ENCODE measurements at regions not wholly inside any gene's neighbourhood (a gene's known extent, or its start where the extent isn't known, plus 50 kb on each side); places are given as distances from the start of the nearest gene placed in this dataset.

GRCh38 chr5:61735531-61735930, 403.5 kb downstream of the ZSWIM6 start:
- Histone ChIP-seq H3K4me1 (ENCODE audit: control insufficient read depth in 2 of 2, insufficient read depth in 1 of 2, low read depth in 1 of 2, low read length in 2 of 2) (peaks cover 14 to 67% of the 10 kb centered on the region in 2 donors), H4K91ac (ENCODE audit: low read depth, low read length, poor library complexity) (no peak overlapping the region), H3K4ac (ENCODE audit: low read length) (no peak overlapping the region), H3K9me3 (replicated peaks in 1 of 2; ENCODE audit: control insufficient read depth in 2 of 2, insufficient read depth in 1 of 2, low read depth in 1 of 2, low read length in 2 of 2) (no peaks in the 10 kb centered on the region), H2BK12ac (ENCODE audit: low read length) (no peak overlapping the region), H3K4me2 (ENCODE audit: insufficient read depth, low read length, poor library complexity, severe bottlenecking) (no peak overlapping the region), H3K4me3 (ENCODE audit: low read length in 2 of 2) (no peak overlapping the region), H3K36me3 (replicated peaks in 1 of 2; ENCODE audit: control insufficient read depth in 2 of 2, insufficient read depth in 2 of 2, low read length in 2 of 2) (no peaks in the 10 kb centered on the region), H3K14ac (ENCODE audit: low read length) (no peak overlapping the region), H2AK5ac (ENCODE audit: low read depth, low read length) (no peak overlapping the region), H3K18ac (ENCODE audit: low read length) (no peak overlapping the region), H2BK15ac (ENCODE audit: low read length) (no peak overlapping the region), H2BK120ac (ENCODE audit: low read depth, low read length) (no peak overlapping the region), H3K9ac (ENCODE audit: low read depth, low read length, poor library complexity) (no peak overlapping the region), H4K8ac (ENCODE audit: low read depth, low read length) (no peak overlapping the region), H2BK5ac (ENCODE audit: low read length) (no peak overlapping the region), H3K23ac (ENCODE audit: low read depth, low read length, poor library complexity) (no peak overlapping the region), H3K27ac (replicated peaks; ENCODE audit: low read length) (no peak overlapping the region), H2AFZ (ENCODE audit: low read length) (no peak overlapping the region), H3K79me1 (ENCODE audit: low read depth, low read length) (no peaks in the 10 kb centered on the region), H3K27me3 (ENCODE audit: control insufficient read depth in 3 of 3, insufficient read depth in 3 of 3, low read depth in 1 of 3, low read length in 3 of 3) (peaks cover 0 to 4% (median 0%) of the 10 kb centered on the region in 3 experiments)
- DNase-seq (ENCODE audit: low spot score) = no peak
- no CpG with 5 or more reads among the region's 2 CpGs for WGBS, 2 donors (ENCODE audit: extremely low coverage in 2 of 2, insufficient read length in 2 of 2, insufficient replicate concordance in 1 of 2)

DNA sequence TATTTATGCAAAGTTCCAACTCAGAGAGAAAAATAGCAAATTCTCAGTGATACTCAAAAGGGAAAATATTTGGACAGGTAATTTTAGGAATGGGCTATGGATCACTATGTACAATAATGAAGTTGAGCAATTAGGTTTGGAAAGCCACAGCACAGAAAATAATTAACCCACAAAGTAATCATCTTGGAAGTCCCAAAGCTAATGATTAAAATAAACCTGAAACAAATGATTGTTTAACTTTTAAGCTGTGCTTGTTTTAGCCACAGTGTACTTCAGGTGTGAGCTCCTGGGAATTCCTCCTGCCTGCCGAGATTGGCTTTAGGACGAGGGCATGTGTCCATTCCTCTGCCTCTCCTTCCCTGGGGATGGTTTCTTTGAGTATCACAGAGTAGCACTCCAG, 403.9 kb downstream of the ZSWIM6 start:
- no peak overlapping the region for H2BK120ac ChIP-seq (ENCODE audit: low read depth, low read length)
- no peak overlapping the region for H2BK15ac ChIP-seq (ENCODE audit: low read length)
- H4K8ac ChIP-seq (ENCODE audit: low read depth, low read length) = no peak overlapping the region
- peaks cover 0 to 2% of the 10 kb centered on the region in 2 donors for H3K9me3 ChIP-seq (replicated peaks in 1 of 2; ENCODE audit: control insufficient read depth in 2 of 2, insufficient read depth in 1 of 2, low read depth in 1 of 2, low read length in 2 of 2)
- H2AK5ac ChIP-seq (ENCODE audit: low read depth, low read length) = no peak overlapping the region
- no peak overlapping the region for H3K14ac ChIP-seq (ENCODE audit: low read length)
- H3K18ac ChIP-seq (ENCODE audit: low read length) = peak overlapping the region; percentile 29
- no peak overlapping the region for H3K9ac ChIP-seq (ENCODE audit: low read depth, low read length, poor library complexity)
- no peak overlapping the region for H4K91ac ChIP-seq (ENCODE audit: low read depth, low read length, poor library complexity)
- peaks cover 14 to 62% of the 10 kb centered on the region in 2 donors for H3K4me1 ChIP-seq (ENCODE audit: control insufficient read depth in 2 of 2, insufficient read depth in 1 of 2, low read depth in 1 of 2, low read length in 2 of 2)
- H3K27me3 ChIP-seq (ENCODE audit: control insufficient read depth in 3 of 3, insufficient read depth in 3 of 3, low read depth in 1 of 3, low read length in 3 of 3) = peaks cover 0 to 4% (median 0%) of the 10 kb centered on the region in 3 experiments
- no peak overlapping the region for H2BK5ac ChIP-seq (ENCODE audit: low read length)
- DNase-seq (ENCODE audit: low spot score) = no peak
- no peaks in the 10 kb centered on the region for H3K79me1 ChIP-seq (ENCODE audit: low read depth, low read length)
- no peak overlapping the region for H3K23ac ChIP-seq (ENCODE audit: low read depth, low read length, poor library complexity)
- whole genome bisulfite sequencing, 2 donors (ENCODE audit: extremely low coverage in 2 of 2, insufficient read length in 2 of 2, insufficient replicate concordance in 1 of 2) = no CpG with 5 or more reads among the region's 2 CpGs
- no peak overlapping the region for H3K27ac ChIP-seq (replicated peaks; ENCODE audit: low read length)
- no peak overlapping the region for H3K4me2 ChIP-seq (ENCODE audit: insufficient read depth, low read length, poor library complexity, severe bottlenecking)
- H2BK12ac ChIP-seq (ENCODE audit: low read length) = no peak overlapping the region
- no peak overlapping the region for H3K4ac ChIP-seq (ENCODE audit: low read length)
- peak overlapping the region; percentile 62 for H2AFZ ChIP-seq (ENCODE audit: low read length)
- H3K36me3 ChIP-seq (replicated peaks in 1 of 2; ENCODE audit: control insufficient read depth in 2 of 2, insufficient read depth in 2 of 2, low read length in 2 of 2) = no peaks in the 10 kb centered on the region
- no peak overlapping the region for H3K4me3 ChIP-seq (ENCODE audit: low read length in 2 of 2)

- DNase-seq (ENCODE audit: low spot score) = no peak
- no CpG with 5 or more reads among the region's 15 CpGs for WGBS, 2 donors (ENCODE audit: extremely low coverage in 2 of 2, insufficient read length in 2 of 2, insufficient replicate concordance in 1 of 2)
- H3K4me3 ChIP-seq (ENCODE audit: low read length in 2 of 2) = no peak overlapping the region
These were observed 405.4 kb downstream of the ZSWIM6 start for GRCh38 chr5:61737301-61737963.

DNA sequence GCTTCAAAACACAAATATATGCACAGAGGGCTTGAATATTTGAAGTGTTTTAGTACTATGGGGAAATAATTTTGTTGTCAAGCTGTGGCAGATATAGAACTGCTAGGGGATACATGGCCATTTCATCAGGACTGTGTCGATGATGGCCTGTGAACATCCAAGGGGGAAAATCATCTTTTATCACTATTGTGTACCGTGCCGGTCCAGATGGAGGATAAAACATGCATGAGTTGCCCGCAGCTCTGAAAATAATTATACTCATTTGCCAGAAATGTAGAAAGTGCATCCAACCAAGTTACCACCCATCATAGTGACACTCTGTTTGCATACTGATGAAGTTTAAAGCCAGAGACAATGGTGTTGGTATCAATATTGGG, 405.9 kb downstream of the ZSWIM6 start:
- Histone ChIP-seq H4K8ac (ENCODE audit: low read depth, low read length) (no peak overlapping the region), H2AK5ac (ENCODE audit: low read depth, low read length) (no peak overlapping the region), H3K9ac (ENCODE audit: low read depth, low read length, poor library complexity) (no peak overlapping the region), H2BK12ac (ENCODE audit: low read length) (no peak overlapping the region), H2BK120ac (ENCODE audit: low read depth, low read length) (no peak overlapping the region), H3K18ac (ENCODE audit: low read length) (no peak overlapping the region), H3K4me1 (ENCODE audit: control insufficient read depth in 2 of 2, insufficient read depth in 1 of 2, low read depth in 1 of 2, low read length in 2 of 2) (peaks cover 10 to 53% of the 10 kb centered on the region in 2 donors), H3K9me3 (replicated peaks in 1 of 2; ENCODE audit: control insufficient read depth in 2 of 2, insufficient read depth in 1 of 2, low read depth in 1 of 2, low read length in 2 of 2) (peaks cover 0 to 11% of the 10 kb centered on the region in 2 donors), H2BK15ac (ENCODE audit: low read length) (no peak overlapping the region), H3K36me3 (replicated peaks in 1 of 2; ENCODE audit: control insufficient read depth in 2 of 2, insufficient read depth in 2 of 2, low read length in 2 of 2) (no peaks in the 10 kb centered on the region), H3K79me1 (ENCODE audit: low read depth, low read length) (no peaks in the 10 kb centered on the region), H3K23ac (ENCODE audit: low read depth, low read length, poor library complexity) (no peak overlapping the region), H3K4ac (ENCODE audit: low read length) (no peak overlapping the region), H4K91ac (ENCODE audit: low read depth, low read length, poor library complexity) (no peak overlapping the region), H3K27me3 (ENCODE audit: control insufficient read depth in 3 of 3, insufficient read depth in 3 of 3, low read depth in 1 of 3, low read length in 3 of 3) (peaks cover 0 to 2% (median 0%) of the 10 kb centered on the region in 3 experiments), H3K27ac (replicated peaks; ENCODE audit: low read length) (no peak overlapping the region), H2BK5ac (ENCODE audit: low read length) (no peak overlapping the region), H2AFZ (ENCODE audit: low read length) (no peak overlapping the region), H3K14ac (ENCODE audit: low read length) (no peak overlapping the region), H3K4me3 (ENCODE audit: low read length in 2 of 2) (no peak overlapping the region), H3K4me2 (ENCODE audit: insufficient read depth, low read length, poor library complexity, severe bottlenecking) (no peak overlapping the region)
- WGBS, 2 donors (ENCODE audit: extremely low coverage in 2 of 2, insufficient read length in 2 of 2, insufficient replicate concordance in 1 of 2) = no CpG with 5 or more reads among the region's 4 CpGs
- DNase-seq (ENCODE audit: low spot score) = no peak

More at GRCh38 chr5:61737301-61737963, 405.4 kb downstream of the ZSWIM6 start:
- H2BK15ac ChIP-seq (ENCODE audit: low read length) = no peak overlapping the region
- no peaks in the 10 kb centered on the region for H3K79me1 ChIP-seq (ENCODE audit: low read depth, low read length)
- peaks cover 0 to 9% of the 10 kb centered on the region in 2 donors for H3K9me3 ChIP-seq (replicated peaks in 1 of 2; ENCODE audit: control insufficient read depth in 2 of 2, insufficient read depth in 1 of 2, low read depth in 1 of 2, low read length in 2 of 2)
- no peak overlapping the region for H3K14ac ChIP-seq (ENCODE audit: low read length)
- H2BK120ac ChIP-seq (ENCODE audit: low read depth, low read length) = no peak overlapping the region
- H2AK5ac ChIP-seq (ENCODE audit: low read depth, low read length) = no peak overlapping the region
- no peak overlapping the region for H3K27ac ChIP-seq (replicated peaks; ENCODE audit: low read length)
- no peak overlapping the region for H3K4ac ChIP-seq (ENCODE audit: low read length)
- no peak overlapping the region for H3K18ac ChIP-seq (ENCODE audit: low read length)
- no peak overlapping the region for H2BK5ac ChIP-seq (ENCODE audit: low read length)
- H3K27me3 ChIP-seq (ENCODE audit: control insufficient read depth in 3 of 3, insufficient read depth in 3 of 3, low read depth in 1 of 3, low read length in 3 of 3) = peaks cover 0 to 2% (median 0%) of the 10 kb centered on the region in 3 experiments
- H4K8ac ChIP-seq (ENCODE audit: low read depth, low read length) = no peak overlapping the region
- no peak overlapping the region for H2BK12ac ChIP-seq (ENCODE audit: low read length)
- H4K91ac ChIP-seq (ENCODE audit: low read depth, low read length, poor library complexity) = no peak overlapping the region
- H3K36me3 ChIP-seq (replicated peaks in 1 of 2; ENCODE audit: control insufficient read depth in 2 of 2, insufficient read depth in 2 of 2, low read length in 2 of 2) = no peaks in the 10 kb centered on the region
- no peak overlapping the region for H3K4me2 ChIP-seq (ENCODE audit: insufficient read depth, low read length, poor library complexity, severe bottlenecking)
- H2AFZ ChIP-seq (ENCODE audit: low read length) = peak overlapping the region; percentile 53
- peaks cover 13 to 55% of the 10 kb centered on the region in 2 donors for H3K4me1 ChIP-seq (ENCODE audit: control insufficient read depth in 2 of 2, insufficient read depth in 1 of 2, low read depth in 1 of 2, low read length in 2 of 2)
- no peak overlapping the region for H3K9ac ChIP-seq (ENCODE audit: low read depth, low read length, poor library complexity)
- H3K23ac ChIP-seq (ENCODE audit: low read depth, low read length, poor library complexity) = no peak overlapping the region
